GM19397 (cell line): ENCODE measurements at regions not wholly inside any gene's neighbourhood (a gene's known extent, or its start where the extent isn't known, plus 50 kb on each side); places are given as distances from the start of the nearest gene placed in this dataset.
"Not testable (repeated sequence)": the region's sequence is repeated elsewhere in the genome, so short reads cannot be mapped to it uniquely, and the experiment has no call there.

Source experiments
- ATAC-seq: cut with Tn5 transposase; IDR thresholded peaks from one replicate; pipeline ENCODE4 v1.9.1; 2021; ENCODE audit warnings: mild to moderate bottlenecking, moderate library complexity; ENCODE audit not compliant: unreplicated experiment

GRCh38 chr3:177687291-177687690 lies 490.0 kb upstream of the TBL1XR1 start:
- ATAC-seq: no peak

- ATAC-seq: no peak
These were observed 490.9 kb upstream of the TBL1XR1 start for GRCh38 chr3:177688152-177688551.

GRCh38 chr3:177689077-177689476 lies 491.8 kb upstream of the TBL1XR1 start:
- ATAC-seq: no peak

- no peak for ATAC-seq
These were observed 492.6 kb upstream of the TBL1XR1 start for GRCh38 chr3:177689869-177690268.

- no peak for ATAC-seq
These were observed 493.0 kb upstream of the TBL1XR1 start for GRCh38 chr3:177690306-177690705.

GRCh38 chr3:177692304-177692975 lies 495.2 kb upstream of the TBL1XR1 start:
- no peak for ATAC-seq

- ATAC-seq: no peak
These were observed 496.5 kb upstream of the TBL1XR1 start for GRCh38 chr3:177693616-177694264.

- ATAC-seq: no peak
These were observed 497.0 kb upstream of the TBL1XR1 start for GRCh38 chr3:177694316-177694715.

- ATAC-seq: no peak
These were observed 497.7 kb upstream of the TBL1XR1 start for GRCh38 chr3:177694951-177695350.

- ATAC-seq: no peak
These were observed 502.8 kb upstream of the TBL1XR1 start for GRCh38 chr3:177700117-177700516.

GRCh38 chr3:177703788-177704187 lies 506.5 kb upstream of the TBL1XR1 start:
- ATAC-seq: no peak

- ATAC-seq: no peak
These were observed 508.9 kb upstream of the TBL1XR1 start for GRCh38 chr3:177705976-177706823.

- not testable (repeated sequence) for ATAC-seq
These were observed 512.2 kb upstream of the TBL1XR1 start for GRCh38 chr3:177709470-177709869.

- no peak for ATAC-seq
These were observed 513.2 kb upstream of the TBL1XR1 start for GRCh38 chr3:177710506-177710905.

GRCh38 chr3:177711637-177712036 lies 514.4 kb upstream of the TBL1XR1 start:
- ATAC-seq: no peak

- no peak for ATAC-seq
These were observed 516.9 kb upstream of the TBL1XR1 start for GRCh38 chr3:177713928-177714900.

GRCh38 chr3:177714945-177715344 lies 517.7 kb upstream of the TBL1XR1 start:
- no peak for ATAC-seq

- no peak for ATAC-seq
These were observed 518.7 kb upstream of the TBL1XR1 start for GRCh38 chr3:177715980-177716379.

- ATAC-seq: not testable (repeated sequence)
These were observed 523.6 kb upstream of the TBL1XR1 start for GRCh38 chr3:177720927-177721326.
